ENCODE measurements at regions not wholly inside any gene's neighbourhood (a gene's known extent, or its start where the extent isn't known, plus 50 kb on each side); places are given as distances from the start of the nearest gene placed in this dataset.
A peak's percentile ranks its signal among the peaks of the same experiment; 100 is the strongest.
"Not testable (repeated sequence)": the region's sequence is repeated elsewhere in the genome, so short reads cannot be mapped to it uniquely, and the experiment has no call there.

DNA sequence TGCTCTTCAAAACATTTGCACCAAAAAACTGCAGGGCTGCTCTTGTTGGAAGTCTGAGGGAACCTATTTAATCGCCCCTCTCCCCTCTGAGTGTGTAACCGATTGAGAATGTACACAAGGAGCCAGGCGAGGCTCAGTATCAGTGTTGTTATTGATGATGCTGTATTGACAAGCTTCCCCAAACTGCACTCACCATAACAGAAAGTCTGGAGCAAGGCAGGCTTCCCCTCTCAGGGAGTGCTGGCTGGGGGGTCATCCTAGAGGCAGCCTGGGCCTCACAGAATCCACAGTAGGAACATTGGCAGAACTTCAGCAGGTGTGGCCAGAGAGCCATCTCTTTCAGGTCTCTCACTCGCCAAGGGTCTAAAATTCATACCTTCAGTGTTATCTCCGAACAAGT is 58.1 kb upstream of the TUNAR start:
- no peak for DNase-seq (ENCODE audit: low read depth)

DNA sequence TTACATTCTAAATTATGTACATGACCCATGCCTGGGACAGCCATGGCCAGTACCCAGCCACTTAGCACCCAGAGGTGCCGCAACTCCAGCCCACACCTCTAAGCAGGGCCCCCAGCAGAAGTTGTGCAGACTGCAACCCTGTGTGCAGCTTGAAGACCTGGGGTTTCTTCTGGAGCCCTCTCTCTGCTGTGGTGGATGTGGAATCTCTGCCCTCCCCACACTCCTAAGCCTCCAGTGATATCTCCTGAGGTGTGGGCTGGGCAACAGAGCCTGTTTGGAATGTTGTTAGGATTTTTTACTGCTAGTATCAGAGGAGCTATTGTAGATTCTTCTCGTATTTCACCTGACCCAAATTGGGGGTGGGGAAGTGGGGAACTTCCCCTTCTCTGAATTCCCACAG is 59.4 kb upstream of the TUNAR start:
- DNase-seq (ENCODE audit: low read depth): no peak

DNA sequence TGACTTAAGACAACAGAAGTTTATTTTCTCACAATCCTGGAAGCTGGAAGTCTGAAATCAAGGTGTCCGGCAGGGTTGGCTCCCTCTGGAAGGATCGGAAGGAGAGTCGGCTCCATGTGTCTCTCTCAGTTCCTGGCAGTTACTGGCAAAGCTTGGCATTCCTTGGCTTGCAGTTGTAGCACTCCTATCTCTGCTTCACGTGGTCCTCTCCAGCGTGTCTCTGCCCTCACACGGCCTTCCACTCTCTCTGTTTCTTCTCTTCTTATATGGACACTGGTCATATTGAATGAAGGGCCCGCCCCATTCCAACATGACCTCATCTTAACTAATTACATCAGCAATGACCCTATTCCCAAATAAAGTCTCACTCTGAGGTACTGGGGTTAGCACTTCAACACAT is 60.1 kb upstream of the TUNAR start:
- DNase-seq (ENCODE audit: low read depth): no peak

DNA sequence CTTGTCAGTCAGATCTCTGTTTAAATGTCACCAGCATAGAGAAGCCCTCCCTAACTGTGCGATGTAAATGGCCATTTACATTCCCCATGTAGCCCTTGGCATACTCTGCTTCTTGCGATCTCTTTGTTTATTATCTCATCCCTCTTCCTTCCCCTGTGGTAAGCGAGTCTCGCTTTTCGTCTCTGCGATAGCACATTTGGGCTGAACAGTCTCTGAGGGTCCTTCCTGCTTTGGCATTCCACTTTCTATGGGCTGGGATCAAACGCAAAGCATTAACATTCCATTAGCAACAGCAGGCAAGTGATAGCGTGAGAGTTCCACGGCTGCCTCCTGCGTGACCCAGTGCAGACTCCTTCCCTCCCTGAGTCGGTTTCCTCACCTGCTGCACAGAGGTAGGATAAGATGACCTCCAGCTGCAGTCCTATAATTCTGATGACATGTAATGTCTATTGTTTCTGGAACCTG is 61.4 kb upstream of the TUNAR start:
- no peak for DNase-seq (ENCODE audit: low read depth)

DNA sequence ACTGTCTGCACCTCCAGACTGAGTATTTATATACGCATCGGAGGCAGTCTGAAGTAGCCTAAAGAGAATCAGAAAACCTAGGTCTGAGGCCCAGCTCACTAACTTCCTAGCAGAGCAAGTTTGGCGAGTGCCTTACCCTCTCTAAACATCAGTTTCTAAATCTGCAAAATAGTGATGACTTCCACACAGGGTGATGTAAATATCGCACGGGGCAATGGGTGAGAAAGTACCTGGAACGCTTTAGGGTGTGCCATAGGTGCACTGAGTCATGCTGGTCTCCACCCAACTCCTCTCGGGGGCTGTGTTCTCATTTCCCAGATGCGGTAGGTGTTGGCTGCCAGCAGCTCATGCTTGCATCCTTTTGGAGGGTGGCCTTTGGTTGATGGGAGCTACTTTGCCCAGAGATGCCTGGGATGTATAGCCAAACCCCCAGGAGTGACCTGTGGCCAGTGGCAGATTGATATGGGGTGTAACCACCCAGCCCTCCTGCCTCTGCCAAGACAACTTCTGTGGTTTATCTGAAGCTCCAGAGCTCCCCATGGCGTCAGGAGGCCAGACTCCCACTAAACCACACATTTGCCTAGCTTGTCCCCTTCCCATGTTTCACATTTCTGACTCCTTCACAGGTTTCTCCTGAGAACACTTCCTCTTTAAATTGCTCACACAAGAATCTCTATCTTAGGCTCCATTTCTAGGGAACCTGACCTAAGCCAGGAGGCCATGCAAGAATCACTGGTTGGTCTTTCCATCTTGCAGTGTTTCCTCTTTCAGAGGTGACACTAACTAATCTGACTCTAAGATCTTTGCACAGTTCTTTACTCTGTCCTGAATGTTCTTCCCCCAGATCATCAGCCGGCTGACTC is 62.0 kb upstream of the TUNAR start:
- DNase-seq (ENCODE audit: low read depth): no peak

DNA sequence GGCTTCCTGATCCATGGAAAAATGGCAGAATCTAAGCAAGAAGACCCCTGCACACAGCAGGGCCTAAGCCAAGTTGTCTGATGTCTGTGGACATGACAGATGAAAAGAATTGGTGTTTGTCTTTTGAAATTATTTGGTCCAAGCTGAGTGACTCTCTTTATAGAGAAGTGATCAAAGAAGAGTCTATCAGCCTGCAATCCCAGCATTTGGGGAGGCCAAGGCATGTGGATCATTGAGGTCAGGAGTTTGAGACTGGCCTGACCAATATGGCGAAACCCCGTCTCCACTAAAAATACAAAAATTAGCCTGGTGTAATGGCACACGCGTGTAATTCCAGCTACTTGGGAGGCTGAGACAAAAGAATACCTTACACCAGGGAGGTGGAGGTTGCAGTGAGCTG is 64.8 kb upstream of the TUNAR start:
- DNase-seq (ENCODE audit: low read depth): no peak

DNA sequence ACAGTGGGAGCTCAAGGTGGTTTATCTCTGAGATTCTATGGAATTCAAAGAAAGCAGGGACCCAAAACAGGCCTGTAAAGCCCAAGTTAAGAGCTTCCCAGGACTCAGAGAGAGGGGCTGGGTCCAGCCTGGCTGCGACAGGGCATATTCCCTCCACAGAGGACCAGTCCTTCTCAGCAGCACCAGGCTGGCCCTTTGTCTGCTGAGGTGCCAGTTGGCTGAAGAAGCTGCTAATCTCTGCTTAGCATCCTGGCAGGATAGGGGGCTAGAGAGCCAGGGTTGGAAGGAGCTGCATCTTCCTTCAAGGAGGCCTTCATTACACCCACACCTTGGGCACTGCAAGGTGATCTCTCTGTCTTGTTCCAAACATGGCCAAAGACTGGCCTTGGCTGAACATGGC is 68.3 kb upstream of the TUNAR start:
- no peak for DNase-seq (ENCODE audit: low read depth)

DNA sequence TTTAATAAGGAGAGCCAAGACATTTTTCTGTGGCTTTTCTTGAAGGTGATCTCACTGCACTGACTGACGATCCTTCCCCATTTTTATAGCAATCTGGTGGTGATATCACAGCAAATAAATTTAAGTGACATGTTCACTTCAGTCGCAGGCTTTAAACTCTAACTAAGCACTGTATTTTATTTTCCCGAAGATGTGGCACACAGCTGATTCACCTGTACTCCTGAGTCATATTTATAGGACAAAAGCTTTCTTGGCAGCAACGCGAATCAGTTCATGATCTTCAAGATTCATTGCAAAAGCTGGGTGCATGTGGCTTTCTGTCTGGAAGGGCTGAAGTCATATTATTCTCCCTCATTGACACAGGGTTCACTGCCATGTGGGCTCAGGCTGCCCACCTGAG is 79.8 kb upstream of the TUNAR start:
- no peak for DNase-seq (ENCODE audit: low read depth)

DNA sequence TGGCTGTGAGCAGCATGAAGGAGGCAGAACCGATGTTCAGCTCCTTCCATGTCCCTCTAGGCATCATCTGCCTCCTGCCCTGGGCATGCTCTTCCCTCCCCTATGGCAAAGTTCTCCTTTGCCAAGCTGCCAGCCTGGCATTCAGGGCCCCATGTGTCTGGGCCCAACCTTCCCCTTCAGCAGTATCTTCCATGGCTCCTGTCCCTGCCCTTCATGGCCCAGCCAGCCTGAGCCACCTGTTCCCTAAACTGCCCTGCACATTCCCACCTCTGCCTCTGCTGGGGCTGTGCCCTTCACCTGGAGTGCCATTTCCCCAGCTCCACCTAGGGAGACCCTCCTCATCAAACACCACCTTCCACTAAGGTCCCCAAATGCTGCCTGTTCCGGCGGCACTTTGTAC is 74.0 kb upstream of the TCL1A start:
- no peak for DNase-seq (ENCODE audit: low read depth)

DNA sequence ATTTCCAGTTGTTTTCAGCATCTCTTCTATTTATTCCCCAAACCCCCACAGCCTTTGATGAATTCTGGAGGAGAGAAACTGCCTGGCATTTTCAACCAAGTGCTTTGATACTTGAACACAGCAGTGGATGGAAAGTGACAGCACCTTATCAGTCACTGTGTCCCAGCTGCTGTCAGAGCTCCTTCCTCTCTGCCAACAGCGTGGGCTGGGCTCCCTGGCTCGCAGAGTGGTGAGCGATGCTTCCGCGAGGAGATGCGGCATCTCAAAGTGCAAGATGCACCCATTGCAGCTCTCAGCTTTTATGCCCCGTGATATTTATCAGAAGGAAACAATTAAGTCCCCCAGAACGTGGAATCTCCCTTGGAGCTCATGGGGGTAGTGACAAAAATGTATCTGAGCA is 72.6 kb upstream of the TCL1A start:
- no peak for DNase-seq (ENCODE audit: low read depth)

DNA sequence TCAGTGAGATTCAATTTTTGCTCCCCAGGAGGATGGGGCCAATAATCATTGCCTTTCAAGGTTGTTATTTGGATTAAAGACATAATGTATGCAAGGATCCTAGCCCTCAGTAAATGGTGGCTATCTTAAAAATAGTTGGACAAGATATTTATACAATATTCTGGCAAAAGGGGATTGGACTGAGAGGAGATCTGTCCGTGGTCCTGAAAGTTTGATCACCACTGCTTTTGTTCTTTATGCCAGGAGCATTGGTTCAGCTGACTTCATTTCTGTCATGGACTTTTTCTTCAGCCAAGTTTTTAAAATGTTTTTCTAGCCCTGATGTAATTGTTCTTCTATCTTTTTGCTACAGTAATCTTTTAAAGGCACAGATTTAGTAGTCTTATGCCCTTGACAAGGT is 70.2 kb upstream of the TCL1A start:
- DNase-seq (ENCODE audit: low read depth): peak; percentile 52

DNA sequence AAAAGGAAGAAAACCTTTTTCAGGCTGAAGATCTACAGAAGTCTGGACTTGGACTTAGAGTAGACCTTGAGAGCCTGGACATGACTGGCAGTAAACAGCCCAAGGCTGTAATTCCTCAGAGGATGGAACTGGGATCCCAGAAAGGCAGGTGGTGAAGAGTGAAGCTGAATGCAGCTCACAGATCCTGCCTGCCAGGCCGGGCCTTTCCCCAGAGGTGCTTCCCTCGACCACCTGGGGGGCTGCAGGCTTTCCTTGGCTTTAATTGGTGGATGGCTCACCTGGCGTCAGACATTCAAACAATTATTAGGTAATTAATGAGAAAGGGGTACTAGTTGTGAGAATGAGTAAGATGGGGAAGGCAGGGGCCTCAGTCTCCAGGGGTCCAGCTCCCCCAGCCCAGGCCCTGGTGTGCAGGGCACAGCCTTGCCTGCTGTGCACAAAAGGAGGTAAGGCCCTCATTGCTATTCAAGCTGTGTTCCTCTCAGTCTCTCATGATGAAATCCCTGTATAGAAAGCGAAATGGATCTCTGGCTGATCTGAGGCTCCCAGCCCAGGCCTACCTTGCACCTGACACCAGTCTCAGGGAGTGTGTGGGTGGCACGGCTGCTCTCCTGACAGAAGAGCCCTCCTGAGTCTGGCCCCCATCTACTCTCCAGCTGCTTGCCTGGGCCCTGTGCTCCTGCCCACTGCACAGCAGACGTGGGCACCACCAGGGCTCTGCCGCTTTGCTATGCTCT is 63.0 kb upstream of the TCL1A start:
- no peak for DNase-seq (ENCODE audit: low read depth)

DNA sequence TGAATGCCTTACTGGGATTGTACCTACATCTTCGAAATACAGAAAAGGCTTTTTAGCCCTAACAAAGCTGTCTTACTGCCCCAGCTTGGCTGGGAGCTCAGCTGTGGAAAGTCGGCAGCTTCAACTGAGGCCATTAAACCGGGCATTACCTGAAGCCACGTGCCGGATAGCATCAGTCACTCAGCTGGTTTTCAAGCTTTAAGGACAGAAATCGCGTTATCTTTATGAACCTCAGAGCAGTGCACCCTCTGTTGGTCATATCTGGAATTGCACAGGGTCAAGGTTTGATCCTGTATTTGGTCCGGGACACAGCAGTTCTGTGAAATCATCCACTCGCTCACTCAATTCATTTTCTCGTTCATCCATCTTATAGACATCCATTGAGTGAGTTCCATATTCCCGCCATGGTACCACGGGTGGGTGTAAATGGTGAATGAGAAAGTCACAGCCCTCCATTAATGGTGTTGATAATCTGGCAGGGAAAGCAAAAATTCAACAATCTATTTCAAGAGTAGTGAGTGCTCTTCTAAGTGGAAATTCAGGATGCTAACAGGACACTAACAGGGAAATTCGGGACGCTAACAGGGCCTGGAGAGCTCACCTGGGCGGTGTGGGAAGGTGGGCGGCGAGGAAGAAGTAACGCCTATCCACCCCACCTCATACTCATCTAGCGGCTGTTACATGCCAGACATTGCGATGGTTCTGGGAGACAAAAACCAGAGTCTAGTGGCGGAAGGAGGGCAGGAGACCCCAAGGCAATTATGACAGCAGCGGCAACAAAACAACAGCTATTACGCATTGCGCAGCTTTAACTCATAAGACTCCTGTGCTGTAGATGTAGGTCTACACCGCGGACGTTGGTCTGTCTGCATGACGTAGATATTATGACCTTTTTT is 60.6 kb upstream of the TCL1A start:
- DNase-seq (ENCODE audit: low read depth): peak; percentile 13

DNA sequence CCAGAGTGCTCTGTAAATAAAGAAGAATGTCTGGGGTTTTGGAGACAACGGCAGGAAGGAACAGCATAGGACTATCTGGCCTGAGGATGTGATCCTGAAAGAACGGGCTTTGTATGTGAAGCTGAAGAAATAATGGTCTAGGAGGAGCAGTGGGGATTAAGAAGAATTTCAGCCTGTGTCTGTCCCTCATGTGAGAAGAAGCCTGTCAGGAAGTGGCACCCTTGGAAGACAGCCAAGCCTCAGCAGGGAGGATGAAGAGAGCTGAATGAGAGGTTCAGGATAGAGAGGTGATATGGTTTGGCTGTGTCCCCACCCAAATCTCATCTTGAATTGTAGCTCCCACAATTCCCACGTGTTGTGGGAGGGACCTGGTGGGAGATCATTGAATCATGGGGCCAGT is 56.9 kb upstream of the TCL1A start:
- DNase-seq (ENCODE audit: low read depth): no peak

DNA sequence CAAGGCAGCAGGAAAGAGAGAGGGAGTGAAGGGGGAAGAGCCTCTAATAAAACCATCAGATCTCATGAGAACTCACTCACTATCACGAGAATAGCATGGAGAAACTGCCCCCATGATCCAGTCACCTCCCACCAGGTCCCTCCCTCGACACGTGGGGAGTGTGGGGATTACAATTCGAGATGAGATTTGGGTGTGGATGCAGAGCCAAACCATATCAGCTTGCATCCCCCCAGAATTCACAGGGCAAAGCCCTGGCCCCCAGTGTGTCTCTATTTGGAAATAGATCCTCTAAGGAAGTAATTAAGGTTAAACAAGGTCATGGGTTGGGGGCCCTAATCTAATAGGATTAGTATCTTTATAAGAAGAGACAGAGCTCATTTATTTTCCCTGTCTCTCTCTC is 56.1 kb upstream of the TCL1A start:
- no peak for DNase-seq (ENCODE audit: low read depth)

DNA sequence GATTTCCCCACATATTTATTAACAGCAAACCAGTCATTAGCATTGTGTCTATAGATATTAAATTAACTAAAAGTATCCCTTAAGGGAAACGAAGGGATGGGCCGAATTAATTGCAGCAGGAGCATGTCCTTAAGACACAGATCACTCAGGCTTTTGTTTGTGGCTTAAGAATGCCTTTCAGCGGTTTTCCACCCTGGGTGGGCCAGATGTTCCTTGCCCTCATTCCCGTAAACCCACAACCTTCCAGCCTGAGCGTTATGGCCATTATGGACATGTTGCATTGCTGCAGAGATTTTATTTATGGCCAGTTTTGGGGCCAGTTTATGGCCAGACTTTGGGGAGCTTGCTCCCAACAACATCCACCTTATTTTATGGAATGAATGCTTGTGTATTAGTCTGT is 55.5 kb upstream of the TCL1A start:
- DNase-seq (ENCODE audit: low read depth): not testable (repeated sequence)

DNA sequence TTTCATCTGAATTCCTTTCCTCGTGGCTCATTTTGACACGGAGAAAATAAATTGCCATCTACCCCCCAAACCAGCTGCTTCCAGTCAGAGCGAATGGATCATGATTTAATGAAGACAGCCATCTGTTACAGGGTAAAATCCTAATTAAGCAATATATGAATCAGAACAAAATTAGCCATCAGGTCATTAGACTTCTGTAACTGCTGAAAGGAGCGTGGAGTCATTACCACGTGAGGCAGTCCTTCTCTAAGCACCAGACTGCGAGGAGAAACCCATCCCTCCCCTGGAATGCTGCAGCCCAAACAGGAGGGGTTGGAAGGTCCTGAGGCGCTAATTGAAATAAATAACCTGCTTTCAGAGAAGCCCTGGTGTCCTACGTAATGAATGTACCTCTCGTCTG is 51.1 kb upstream of the TCL1A start:
- DNase-seq (ENCODE audit: low read depth): no peak

DNA sequence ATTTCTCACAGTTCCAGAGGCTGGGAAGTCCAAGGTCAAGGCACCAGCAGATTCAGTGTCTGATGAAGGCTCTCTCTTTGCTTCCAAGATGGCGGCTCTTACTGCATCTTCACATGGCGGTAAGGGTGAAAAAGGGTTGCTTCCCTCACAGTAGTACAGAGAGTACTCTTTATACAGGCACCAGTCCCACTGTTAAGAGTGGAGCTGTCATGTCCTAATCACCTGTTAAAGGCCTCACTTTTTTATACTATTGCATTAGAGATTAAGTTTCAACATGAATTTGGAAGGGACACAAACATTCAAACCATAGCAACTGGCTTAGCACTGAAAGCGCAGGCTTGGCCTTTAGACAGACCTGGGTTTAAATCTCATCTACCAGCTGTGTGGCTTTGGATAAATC is 50.0 kb upstream of the TCL1A start:
- no peak for DNase-seq (ENCODE audit: low read depth)

Measured in forelimb muscle (tissue), 1 donor.